Osteocyte (in vitro differentiated cells): ENCODE measurements at regions not wholly inside any gene's neighbourhood (a gene's known extent, or its start where the extent isn't known, plus 50 kb on each side); places are given as distances from the start of the nearest gene placed in this dataset.

Experiments used
- DNase-seq: peaks from one replicate; pipeline ENCODE4 v3.0.0; 2021; ENCODE audit warnings: mixed read lengths; ENCODE audit not compliant: unreplicated experiment; ENCODE audit errors: extremely low spot score
- H3K27ac Mint-ChIP-seq: one replicate; pipeline ENCODE4 v1.8.0; 2021; ENCODE audit warnings: mild to moderate bottlenecking, mixed read lengths; ENCODE audit not compliant: unreplicated experiment
- H3K27me3 Mint-ChIP-seq: one replicate; pipeline ENCODE4 v1.8.0; 2021; ENCODE audit warnings: mixed read lengths; ENCODE audit not compliant: unreplicated experiment
- H3K36me3 Mint-ChIP-seq: one replicate; pipeline ENCODE4 v1.8.0; 2021; ENCODE audit warnings: mixed read lengths; ENCODE audit not compliant: unreplicated experiment
- H3K4me1 Mint-ChIP-seq: one replicate; pipeline ENCODE4 v1.8.0; 2021; ENCODE audit warnings: mixed read lengths; ENCODE audit not compliant: unreplicated experiment
- H3K4me3 Mint-ChIP-seq: one replicate; pipeline ENCODE4 v1.8.0; 2021; ENCODE audit warnings: mild to moderate bottlenecking, moderate library complexity, mixed read lengths; ENCODE audit not compliant: unreplicated experiment
- H3K9me3 Mint-ChIP-seq: one replicate; pipeline ENCODE4 v1.8.0; 2021; ENCODE audit warnings: mixed read lengths; ENCODE audit not compliant: unreplicated experiment
- TF ChIP-seq, protein P1 (sequence below): fragments of 200-600 bp; sonication (generic); IDR thresholded peaks from 2 replicates; pipeline ENCODE4 v1.5.0; 2021; ENCODE audit warnings: antibody characterized with exemption, mild to moderate bottlenecking, moderate library complexity

DNA sequence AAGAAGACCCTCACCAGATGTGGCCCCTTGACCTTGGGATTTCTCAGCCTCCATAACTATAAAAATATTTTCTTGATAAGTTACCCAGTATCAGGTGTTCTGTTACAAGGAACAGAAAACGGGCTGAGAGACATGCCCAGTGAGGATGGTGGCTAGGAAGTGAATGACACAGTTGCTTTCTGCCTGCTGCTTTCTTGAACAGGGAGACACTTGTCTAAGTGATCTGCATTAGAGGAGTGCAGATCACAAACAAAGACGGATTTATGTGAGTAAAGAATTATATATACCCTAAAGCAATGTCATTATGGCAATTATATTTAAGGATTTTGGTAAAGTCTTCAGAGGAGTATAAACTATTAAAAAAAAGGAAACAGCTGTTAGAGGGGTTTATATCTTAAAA lies 169.2 kb upstream of the AHR start:
- TF ChIP-seq, protein P1, sequence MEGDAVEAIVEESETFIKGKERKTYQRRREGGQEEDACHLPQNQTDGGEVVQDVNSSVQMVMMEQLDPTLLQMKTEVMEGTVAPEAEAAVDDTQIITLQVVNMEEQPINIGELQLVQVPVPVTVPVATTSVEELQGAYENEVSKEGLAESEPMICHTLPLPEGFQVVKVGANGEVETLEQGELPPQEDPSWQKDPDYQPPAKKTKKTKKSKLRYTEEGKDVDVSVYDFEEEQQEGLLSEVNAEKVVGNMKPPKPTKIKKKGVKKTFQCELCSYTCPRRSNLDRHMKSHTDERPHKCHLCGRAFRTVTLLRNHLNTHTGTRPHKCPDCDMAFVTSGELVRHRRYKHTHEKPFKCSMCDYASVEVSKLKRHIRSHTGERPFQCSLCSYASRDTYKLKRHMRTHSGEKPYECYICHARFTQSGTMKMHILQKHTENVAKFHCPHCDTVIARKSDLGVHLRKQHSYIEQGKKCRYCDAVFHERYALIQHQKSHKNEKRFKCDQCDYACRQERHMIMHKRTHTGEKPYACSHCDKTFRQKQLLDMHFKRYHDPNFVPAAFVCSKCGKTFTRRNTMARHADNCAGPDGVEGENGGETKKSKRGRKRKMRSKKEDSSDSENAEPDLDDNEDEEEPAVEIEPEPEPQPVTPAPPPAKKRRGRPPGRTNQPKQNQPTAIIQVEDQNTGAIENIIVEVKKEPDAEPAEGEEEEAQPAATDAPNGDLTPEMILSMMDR = no peak
- peaks cover 18% of the 10 kb centered on the region for H3K4me1 Mint-ChIP-seq
- H3K27me3 Mint-ChIP-seq = no peaks in the 10 kb centered on the region
- no peaks in the 10 kb centered on the region for H3K9me3 Mint-ChIP-seq
- DNase-seq = no peak
- no peak overlapping the region for H3K27ac Mint-ChIP-seq
- no peaks in the 10 kb centered on the region for H3K36me3 Mint-ChIP-seq
- H3K4me3 Mint-ChIP-seq = no peak overlapping the region

DNA sequence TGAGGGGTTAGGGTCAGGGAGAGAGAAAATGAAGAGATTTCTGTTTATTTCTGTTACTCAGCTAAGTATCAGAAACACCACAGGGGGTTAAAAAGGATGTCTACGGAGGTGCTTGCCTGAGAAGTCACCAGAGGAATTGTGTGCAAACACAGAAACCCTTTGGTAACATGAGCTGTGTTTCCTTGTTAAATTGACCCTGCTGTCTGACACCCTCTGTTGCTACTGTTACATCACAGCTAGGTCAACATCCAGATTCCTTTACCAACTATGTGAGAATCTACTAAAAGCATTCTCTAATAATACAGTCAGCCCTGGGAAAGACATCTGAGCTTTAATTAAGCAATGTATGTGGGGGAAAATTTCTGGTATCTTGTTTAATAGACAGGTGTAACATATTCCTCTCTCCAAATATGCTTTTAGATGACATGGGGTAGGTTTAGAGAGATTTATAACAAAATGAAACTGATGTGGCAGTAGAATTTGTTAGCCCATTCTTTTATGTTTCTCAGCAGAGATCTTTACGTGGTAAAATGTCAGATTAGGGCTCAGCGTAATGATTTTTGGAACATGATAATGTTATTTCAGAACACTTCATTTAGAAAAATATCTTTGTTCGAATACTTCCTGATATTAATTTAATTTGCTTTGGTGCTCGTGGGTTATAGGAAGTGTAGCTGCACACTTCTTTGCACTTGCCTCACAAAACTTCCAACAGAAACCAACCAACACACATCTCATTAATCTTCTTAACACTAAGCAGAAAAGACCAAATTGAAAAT lies 168.0 kb upstream of the AHR start:
- peaks cover 18% of the 10 kb centered on the region for H3K4me1 Mint-ChIP-seq
- H3K36me3 Mint-ChIP-seq = no peaks in the 10 kb centered on the region
- DNase-seq = no peak
- H3K4me3 Mint-ChIP-seq = no peak overlapping the region
- TF ChIP-seq, protein P1 = no peak
- H3K27me3 Mint-ChIP-seq = no peaks in the 10 kb centered on the region
- H3K27ac Mint-ChIP-seq = peak overlapping the region; percentile 51
- H3K9me3 Mint-ChIP-seq = no peaks in the 10 kb centered on the region

DNA sequence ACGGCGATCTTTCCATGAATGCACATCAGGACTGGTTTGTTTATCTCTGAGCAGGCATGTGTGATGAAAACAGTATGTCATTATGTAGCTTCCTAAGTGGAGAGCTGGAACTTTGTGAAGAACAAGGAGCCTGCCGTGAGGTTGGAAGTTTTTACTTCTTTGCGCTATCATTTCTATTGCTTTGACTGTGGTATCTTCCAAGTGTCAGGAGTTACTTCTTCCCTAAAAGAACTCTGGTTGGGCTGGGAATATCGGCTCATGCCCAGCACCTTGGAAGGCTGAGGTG lies 167.4 kb upstream of the AHR start:
- no peaks in the 10 kb centered on the region for H3K27me3 Mint-ChIP-seq
- no peak for DNase-seq
- H3K9me3 Mint-ChIP-seq = no peaks in the 10 kb centered on the region
- peaks cover 18% of the 10 kb centered on the region for H3K4me1 Mint-ChIP-seq
- no peak overlapping the region for H3K4me3 Mint-ChIP-seq
- TF ChIP-seq, protein P1 = no peak
- H3K36me3 Mint-ChIP-seq = no peaks in the 10 kb centered on the region
- H3K27ac Mint-ChIP-seq = peak overlapping the region; percentile 51

- no peak for DNase-seq
- no peak overlapping the region for H3K4me3 Mint-ChIP-seq
- H3K36me3 Mint-ChIP-seq = no peaks in the 10 kb centered on the region
- peaks cover 18% of the 10 kb centered on the region for H3K4me1 Mint-ChIP-seq
- no peak overlapping the region for H3K27ac Mint-ChIP-seq
- TF ChIP-seq, protein P1 = no peak
- H3K9me3 Mint-ChIP-seq = no peaks in the 10 kb centered on the region
- H3K27me3 Mint-ChIP-seq = no peaks in the 10 kb centered on the region
Measured at GRCh38 chr7:17131983-17132655, 166.3 kb upstream of the AHR start.

DNA sequence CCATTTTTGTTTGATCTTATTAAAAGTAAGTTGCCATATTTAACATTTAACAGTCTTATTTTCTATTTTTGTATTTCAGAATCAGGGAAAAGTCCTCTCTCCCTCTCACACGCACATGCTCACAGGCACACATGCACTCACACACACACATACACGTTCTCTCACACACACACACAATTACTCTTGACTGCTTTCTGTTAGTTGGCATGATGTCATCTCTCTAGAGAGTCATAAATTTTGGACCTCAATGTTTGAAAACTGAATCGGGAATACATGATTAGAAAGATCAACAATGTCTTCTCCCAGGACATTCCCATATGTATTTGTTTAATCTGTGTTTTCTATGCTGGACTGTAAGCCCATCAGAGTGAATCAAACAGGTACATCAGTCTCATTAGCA lies 165.7 kb upstream of the AHR start:
- Mint-ChIP-seq H3K27ac (no peak overlapping the region), H3K4me1 (peaks cover 20% of the 10 kb centered on the region), H3K4me3 (no peak overlapping the region), H3K36me3 (no peaks in the 10 kb centered on the region), H3K9me3 (no peaks in the 10 kb centered on the region), H3K27me3 (no peaks in the 10 kb centered on the region)
- TF ChIP-seq, protein P1 = no peak
- DNase-seq = no peak
